GM19328 (cell line): ENCODE measurements at regions not wholly inside any gene's neighbourhood (a gene's known extent, or its start where the extent isn't known, plus 50 kb on each side); places are given as distances from the start of the nearest gene placed in this dataset.

Experiments used
- ATAC-seq: cut with Tn5 transposase; IDR thresholded peaks from one replicate; pipeline ENCODE4 v1.9.1; 2021; ENCODE audit warnings: mild to moderate bottlenecking, moderate library complexity; ENCODE audit not compliant: unreplicated experiment

- no peak for ATAC-seq
Measured at GRCh38 chr4:129394635-129395034, 298.7 kb downstream of the C4orf33 start.

DNA sequence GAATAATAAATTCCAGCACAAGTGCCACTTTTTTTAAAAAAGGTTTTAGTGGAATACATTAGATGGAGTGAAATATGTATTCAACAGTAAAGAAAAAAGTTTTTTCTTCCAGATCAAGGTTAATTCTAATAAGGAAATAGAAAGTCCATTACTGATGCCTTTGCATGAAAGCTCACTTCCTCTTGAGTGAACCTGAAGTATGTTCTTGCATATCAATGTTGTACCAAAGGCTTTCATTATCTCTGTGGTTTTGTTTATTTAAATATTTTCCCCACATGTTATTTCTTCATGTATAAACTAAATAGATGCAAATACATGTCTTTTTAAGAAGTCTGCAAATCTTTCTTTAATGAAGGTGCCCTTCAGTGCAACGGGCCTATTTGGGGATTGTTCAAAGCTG is 307.9 kb downstream of the C4orf33 start:
- ATAC-seq, result no peak

DNA sequence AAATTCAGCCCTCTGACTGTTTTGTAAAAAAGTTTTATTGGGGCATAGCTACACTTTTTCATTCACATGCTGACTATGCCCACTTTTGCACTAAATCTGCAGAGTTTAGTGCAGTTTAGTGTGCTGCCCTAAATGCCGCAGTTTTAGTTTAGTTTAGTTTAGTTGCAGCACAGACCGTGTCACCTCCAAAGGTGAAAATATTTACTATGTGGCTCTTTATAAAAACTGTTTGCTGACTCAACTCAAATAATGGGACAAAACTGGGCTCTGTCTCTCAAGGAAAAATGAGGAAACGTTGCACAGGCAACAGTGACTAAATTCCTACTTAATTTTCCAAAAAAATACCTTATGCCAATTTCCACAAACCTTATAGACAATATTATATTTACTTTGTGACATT is 314.2 kb downstream of the C4orf33 start:
- ATAC-seq, result no peak

- ATAC-seq, result no peak
Measured at GRCh38 chr4:129415004-129415403, 319.1 kb downstream of the C4orf33 start.

GRCh38 chr4:129420637-129421036 is 324.7 kb downstream of the C4orf33 start:
- ATAC-seq, result no peak

- ATAC-seq, result no peak
Measured at GRCh38 chr4:129422277-129422676, 326.3 kb downstream of the C4orf33 start.

GRCh38 chr4:129428454-129428853 is 332.5 kb downstream of the C4orf33 start:
- ATAC-seq, result no peak

DNA sequence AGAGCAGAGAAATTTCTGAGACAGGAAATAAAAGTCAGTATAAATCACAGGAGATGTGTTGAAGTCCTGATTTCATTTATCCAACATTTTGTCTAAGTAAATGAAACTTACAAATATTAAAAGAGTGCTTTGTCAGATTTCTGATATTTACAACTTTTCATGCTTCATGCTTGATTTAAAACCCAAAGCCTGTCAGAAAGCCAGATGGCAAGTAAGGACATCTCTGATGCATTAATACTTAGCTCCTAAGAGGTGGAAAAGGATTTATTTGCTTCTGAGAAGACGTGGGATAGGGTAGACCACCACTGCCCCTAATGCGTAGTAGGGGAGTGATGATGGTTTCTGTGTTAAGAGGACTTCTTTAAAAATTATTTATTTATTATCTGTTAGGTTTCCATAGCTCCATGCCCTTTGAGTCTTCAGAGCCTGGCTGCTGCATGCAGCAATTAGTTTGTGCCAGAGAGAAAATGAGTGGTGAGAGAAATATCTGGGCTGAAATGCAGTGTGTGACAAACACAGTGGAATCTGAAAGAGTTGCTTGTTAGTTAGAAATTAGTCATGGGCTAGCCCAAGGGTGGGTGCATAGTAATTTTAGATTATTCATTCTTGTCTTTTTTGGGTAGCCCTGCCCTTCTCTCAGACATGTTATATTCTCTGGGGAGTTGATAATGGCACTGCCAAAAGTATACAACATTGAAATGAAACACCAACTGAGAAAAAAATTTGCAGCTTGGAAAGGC is 333.8 kb downstream of the C4orf33 start:
- ATAC-seq, result no peak

DNA sequence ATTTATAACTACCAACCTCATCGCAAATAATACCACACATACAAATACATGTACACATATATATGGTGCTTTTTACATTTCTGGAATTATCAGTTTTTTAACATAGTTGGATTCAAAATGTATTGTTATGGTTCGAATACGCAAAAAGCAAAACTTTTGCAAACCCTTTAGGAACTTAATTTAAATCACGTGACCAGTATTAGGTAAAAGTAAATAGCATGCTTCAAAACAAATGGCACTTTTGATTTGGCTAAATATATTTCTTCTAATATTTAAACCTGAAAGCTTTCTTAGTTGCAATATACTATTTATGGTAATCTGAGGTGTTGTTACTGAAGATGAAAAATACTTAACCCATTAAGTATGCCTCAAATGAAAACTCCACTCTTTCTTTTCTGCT is 341.4 kb downstream of the C4orf33 start:
- ATAC-seq, result no peak

DNA sequence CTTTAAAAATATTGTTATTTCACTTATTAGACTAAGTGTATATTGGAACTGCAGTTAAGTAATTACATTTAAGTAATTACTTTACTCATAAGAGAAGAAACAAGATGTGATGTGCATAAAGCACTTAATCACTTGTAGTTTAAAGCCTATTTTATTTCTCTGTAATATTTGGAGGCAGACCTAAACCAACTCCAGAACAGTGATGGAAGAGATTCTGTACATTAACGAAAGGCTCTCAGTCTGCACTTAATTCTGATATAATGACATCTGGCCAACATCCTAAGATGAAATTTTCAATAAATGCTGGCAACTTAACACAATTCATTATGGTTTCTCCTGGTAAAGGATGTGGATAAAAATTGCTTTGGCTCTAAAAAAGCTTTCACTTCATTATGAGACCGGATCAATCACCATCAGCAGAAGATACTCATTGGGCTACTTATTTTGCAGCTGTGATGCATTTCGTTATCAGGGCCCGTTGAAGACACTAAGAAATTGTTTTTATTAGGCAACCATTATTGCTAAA is 342.6 kb downstream of the C4orf33 start:
- ATAC-seq, result no peak

DNA sequence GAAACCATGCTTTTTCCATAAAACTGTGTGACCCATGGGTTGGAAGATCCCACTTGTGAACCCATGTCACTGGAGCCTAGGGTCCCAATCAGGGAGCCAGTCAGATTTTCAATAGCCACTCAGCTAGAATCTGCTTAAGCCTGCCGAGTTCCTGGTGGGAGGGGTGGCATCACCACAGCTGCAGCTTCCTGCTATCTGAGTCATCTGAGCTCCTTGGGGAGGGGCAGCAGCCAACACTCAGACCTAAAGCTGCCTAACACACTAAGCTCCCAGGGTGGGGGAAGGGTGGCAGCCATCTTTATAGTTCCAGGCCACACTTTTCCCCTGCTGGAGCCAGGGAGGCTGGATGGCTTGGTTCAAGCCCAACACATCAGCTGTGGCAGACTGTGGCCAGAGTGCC is 350.1 kb downstream of the C4orf33 start:
- ATAC-seq, result no peak

GRCh38 chr4:129453524-129454200 is 357.7 kb downstream of the C4orf33 start:
- no peak for ATAC-seq

- ATAC-seq, result no peak
Measured at GRCh38 chr4:129455482-129455881, 359.5 kb downstream of the C4orf33 start.

DNA sequence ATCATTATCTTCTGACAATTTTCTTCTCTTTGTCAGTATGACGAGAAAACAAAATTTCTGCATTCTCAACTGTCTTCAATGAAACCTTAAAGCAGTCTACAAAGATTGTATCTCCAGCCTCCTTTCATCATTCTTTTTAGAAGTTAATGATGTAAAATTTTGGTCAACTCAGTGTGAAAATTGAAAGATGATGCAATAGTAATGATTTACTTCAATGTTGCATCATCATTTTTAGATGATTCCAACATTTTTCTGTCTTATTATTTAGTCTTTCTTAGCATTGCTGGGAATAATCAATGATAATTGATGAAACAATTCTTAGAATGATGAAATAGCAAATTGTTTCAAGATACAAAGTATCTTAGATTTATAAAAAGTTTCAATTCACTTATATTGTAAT is 372.7 kb downstream of the C4orf33 start:
- ATAC-seq, result no peak

DNA sequence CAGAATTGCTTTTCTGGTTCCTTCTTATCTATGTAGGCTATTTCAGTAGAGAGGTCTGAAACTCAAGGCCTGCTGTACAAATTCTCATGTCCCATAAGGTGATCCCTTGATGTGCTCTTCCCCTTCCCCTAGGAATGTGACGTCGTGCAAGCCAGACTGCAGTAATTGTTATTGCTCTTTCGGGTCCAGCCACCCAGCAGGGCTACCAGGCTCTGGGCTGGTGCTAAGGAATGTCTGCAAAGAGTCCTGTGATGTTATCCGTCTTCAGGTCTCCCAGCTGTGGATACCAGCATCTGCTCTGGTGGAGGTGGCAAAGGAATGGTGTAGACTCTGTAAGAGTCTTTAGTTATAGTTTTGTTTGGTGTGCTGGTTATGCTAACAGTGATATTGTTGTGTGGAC is 378.7 kb downstream of the C4orf33 start:
- ATAC-seq, result no peak

DNA sequence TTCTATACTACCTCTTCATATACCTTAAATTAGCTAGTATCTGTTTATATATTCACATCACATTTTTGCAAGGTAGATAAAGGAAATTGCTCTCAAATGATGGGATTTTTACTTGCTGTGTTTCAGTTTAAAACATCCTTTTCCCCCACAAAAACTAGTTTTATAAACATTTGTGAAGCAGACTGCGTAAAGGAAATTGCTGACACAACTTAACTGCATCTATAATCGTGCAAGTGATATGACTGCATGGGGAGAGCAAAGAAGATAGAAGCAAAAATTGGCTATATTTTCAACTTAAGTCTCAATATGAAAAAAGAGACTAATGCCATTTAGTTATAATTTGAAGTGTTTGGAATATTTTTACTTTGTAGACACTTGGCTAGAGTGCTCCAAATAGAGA is 385.2 kb downstream of the C4orf33 start:
- no peak for ATAC-seq

- ATAC-seq, result no peak
Measured at GRCh38 chr4:129488427-129488826, 392.5 kb downstream of the C4orf33 start.

GRCh38 chr4:129490516-129490915 is 394.6 kb downstream of the C4orf33 start:
- no peak for ATAC-seq

DNA sequence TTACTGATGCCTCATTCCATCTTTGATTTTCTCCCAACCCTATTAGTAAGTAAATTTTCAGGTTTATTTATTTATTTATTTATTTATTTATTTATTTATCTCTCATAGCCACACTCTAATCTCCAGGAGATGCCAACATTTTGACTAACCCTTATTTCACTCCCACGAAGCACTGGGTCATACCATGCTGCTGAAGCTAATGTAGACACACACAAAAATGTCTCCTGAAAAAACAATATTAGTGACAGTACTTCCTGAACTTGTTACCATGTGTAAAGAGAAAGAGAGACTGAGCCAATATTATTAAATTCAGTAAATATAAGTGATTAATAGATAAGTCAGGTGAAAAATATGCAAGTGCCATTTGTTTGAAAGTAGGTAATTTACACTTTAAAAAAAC is 402.7 kb downstream of the C4orf33 start:
- ATAC-seq, result no peak

DNA sequence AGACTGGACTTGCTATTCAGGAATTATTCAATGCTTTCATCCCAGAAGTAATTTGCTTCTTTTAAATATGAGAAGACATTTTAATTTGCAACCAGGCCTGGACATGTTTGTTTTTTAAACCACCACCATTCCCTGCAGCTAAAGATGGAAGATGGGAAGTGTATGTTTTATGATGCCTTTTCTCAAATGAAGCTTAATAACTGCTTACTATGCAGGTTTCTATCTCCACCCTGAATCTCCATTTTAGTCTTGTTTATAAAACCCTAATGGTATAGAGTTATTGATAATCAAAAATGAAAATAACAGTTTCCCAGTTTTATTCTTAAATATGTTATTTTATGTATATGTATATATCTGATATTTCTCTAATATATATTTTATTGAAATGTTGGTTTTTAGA is 418.9 kb downstream of the C4orf33 start:
- no peak for ATAC-seq

- no peak for ATAC-seq
Measured at GRCh38 chr4:129515356-129515755, 419.4 kb downstream of the C4orf33 start.

GRCh38 chr4:129526812-129527211 is 430.9 kb downstream of the C4orf33 start:
- no peak for ATAC-seq
